Activated CD8-positive, alpha-beta memory T cell treated with anti-CD3 and anti-CD28 coated beads for 4 hours (primary cell): ENCODE measurements at regions not wholly inside any gene's neighbourhood (a gene's known extent, or its start where the extent isn't known, plus 50 kb on each side); places are given as distances from the start of the nearest gene placed in this dataset.
"Not testable (repeated sequence)": the region's sequence is repeated elsewhere in the genome, so short reads cannot be mapped to it uniquely, and the experiment has no call there.

ENCODE experiments used
- DNase-seq, 2 donors: peaks; one replicate each; pipeline ENCODE4 v3.0.0-alpha.2; 2020; ENCODE audit warnings: low read depth in 2 of 2

DNA sequence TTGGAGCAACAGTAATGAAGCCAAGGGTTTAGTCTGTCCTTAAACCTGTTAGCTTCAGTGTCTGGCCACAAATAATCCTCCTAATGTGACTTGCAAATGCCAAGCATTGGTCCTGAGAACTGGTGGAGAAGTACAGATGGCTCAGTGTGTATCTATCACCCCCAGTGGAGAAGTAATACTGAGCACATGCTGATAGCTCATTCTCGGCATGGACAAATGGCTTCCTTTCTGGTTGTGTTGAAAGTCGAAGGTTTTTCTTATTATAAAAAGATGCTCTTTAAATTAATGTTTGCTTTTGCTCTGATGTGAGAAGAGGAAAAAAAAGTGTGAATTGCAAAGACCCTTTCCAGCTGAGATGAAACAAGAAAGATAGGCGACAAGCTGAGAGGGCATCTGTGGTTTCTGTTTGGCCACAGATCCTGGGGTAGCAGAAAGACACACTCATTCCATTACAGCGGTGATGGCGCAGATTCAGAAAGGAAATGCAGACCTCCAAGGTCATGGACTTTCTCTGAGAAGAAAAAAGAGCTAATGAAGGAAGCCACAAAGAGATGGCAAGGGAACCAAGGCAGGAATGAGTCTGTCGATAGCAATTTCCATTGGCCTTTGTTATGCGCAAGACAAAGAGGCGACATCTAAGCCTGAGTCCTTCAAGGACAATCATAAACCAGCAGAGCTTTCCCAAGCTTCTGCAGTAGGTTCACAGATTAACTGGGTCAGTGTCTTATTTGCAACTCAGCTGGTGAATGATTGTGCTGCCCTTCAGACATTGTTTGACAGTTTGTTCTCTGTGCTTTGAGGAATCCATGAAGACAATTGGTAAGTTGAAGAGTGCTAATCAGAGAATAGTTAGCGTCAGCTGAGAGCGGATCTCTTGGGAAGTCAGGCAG lies 155.5 kb upstream of the RGS6 start:
- no peak for DNase-seq

GRCh38 chr14:71780075-71780474 lies 152.2 kb upstream of the RGS6 start:
- no peak for DNase-seq

DNA sequence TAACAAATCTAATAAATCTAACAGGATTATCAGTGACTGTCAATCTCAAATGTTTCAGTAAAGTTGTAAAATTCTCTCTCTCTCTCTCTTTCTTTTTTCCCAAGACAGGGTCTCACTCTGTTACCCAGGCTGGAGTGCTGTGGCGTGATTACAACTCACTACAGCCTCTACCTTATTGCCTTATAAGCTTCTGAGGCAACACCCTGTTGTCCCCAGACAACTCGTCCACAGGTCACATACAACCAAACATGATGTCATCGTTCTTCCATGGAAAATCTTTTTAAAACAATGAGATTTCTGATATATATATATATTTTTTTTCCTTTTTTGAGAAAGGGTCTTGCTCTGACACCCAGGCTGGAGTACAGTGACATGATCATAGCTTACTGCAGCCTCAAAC lies 151.4 kb upstream of the RGS6 start:
- DNase-seq, result no peak

- DNase-seq, result no peak
Measured at GRCh38 chr14:71783088-71783487, 149.1 kb upstream of the RGS6 start.

DNA sequence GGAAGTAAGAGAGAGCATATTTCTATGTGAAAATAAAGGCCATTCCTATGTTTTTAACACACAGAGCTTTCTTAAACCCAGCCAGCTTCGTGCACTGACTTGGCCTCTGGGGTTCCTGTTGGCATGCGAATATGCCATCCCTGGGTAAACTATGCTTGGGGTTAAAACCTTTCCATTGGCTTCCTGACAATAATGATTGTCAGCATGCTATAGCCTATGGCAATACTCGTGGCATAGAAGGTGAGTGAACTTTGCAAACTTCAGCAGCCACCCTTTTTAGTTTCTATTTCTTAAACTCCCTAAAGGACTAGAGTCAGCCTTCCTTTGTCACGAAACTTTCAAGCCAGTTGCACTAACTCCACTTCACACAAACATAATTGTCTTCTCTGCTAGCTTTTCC lies 148.4 kb upstream of the RGS6 start:
- no peak for DNase-seq

DNA sequence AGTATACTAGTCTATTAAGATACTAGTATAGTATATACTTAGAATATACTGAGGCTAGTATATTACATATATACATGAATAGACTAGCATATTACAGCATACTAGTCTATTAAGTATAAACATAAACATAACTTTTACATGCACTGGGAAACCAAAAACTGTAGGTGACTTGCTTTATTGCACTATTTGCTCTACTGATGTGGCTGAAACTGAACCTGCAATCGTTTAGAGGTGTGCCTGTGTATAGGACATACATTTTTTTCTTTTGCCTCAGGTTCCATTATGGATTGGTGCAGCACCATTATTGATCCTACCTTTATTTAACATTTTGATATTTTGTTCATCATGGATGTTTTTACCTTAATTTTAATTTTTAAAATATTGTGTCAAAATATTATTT lies 143.2 kb upstream of the RGS6 start:
- no peak for DNase-seq

DNA sequence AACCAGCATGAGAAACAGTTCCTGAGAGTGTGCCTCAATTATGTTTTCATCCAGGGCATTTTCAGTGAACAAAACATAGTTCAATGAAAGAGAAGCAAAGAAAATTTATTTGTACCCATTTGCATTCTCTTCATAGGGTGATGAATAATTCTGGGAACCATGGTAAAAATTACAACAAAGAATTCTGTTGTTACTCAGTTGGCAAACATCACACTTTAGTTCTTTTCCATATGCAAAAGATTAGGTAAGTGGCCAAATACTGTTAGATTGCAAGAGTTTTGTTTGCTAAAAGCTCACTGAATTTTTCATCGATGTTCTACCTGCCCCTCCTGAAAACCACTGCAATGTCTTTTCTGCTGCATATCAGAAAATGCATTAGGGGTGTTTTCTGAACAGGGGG lies 132.4 kb upstream of the RGS6 start:
- no peak for DNase-seq

DNA sequence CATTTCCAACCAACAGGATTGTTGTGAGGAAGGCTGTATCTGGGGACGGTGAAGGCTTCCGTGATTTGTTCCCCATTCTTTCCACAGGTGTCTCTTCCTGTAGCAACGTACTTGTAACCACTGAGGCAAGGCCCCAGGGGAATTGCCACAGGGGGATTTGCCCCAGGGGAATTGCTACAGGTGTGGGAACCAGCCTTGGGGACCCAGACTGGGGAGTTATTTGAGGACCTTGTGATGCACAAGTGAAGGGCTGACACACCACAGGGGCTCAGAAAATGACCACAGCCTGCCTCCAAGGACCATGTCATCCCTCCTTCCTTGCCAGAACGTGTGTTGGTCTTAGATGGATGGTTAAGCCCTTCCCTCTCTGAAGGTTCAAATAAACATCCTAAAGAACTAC lies 131.4 kb upstream of the RGS6 start:
- DNase-seq, result no peak

- DNase-seq, result no peak
Measured at GRCh38 chr14:71803539-71804260, 128.5 kb upstream of the RGS6 start.

DNA sequence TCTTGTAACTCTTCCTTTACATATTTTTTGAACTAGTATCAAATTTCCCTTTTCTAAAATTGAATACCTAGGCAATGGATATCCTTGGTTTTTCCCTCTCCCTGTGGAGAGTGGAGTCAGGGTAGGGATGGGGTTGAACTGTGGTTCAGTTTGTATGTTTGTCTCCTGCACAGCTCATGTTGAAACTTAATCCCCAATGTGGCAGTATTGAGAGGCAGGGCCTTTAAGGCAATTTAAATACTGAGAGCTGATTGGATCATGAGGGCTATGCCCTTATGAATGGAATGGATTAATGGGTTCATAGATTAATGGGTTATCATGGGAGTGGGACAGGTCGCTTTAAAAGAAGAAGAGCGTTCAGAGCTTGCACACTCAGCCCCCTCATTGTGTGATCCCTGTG lies 127.2 kb upstream of the RGS6 start:
- DNase-seq, result no peak

- DNase-seq, result not testable (repeated sequence)
Measured at GRCh38 chr14:71807049-71807448, 125.2 kb upstream of the RGS6 start.

- DNase-seq, result not testable (repeated sequence)
Measured at GRCh38 chr14:71810800-71811199, 121.4 kb upstream of the RGS6 start.

DNA sequence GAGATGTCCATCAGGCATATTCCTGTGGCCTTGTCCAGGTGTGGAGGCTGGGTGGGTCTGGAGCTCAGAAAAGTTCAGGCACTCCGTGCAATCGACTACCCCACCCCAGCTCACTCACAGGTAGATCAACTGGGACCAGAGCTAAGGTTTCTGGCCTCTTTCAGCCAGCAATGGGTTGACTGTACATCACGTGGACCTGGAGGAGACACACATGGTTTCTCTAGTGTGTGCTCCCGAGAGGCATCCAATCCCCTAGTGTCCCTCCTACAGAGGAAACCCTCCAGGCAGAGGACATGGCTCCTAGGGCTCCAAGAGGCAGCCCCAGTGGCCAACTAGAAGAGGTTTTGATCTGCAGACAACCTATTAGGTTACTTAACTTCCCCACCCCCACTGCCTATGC lies 119.5 kb upstream of the RGS6 start:
- no peak for DNase-seq

GRCh38 chr14:71815110-71815509 lies 117.1 kb upstream of the RGS6 start:
- DNase-seq, result no peak

DNA sequence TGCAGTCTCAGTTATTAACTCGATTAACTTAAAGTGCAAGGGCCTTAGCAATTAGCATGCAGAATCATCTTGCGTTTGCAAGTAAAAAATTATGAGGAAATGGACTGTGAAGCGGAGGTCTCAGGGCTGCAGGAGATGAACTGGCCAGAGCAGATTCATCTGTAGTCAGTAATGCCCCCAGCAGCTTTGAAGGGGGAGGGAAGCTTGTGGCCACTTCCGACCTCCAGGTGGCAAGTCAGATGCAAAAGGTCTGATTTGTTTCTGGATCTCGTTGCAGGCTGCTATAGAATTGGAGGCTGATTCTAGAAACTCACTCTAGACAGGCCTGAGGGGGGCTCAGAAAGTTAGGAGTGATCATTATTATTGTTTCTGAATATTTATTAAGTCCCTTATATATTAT lies 107.4 kb upstream of the RGS6 start:
- no peak for DNase-seq

GRCh38 chr14:71833476-71833875 lies 98.8 kb upstream of the RGS6 start:
- no peak for DNase-seq

DNA sequence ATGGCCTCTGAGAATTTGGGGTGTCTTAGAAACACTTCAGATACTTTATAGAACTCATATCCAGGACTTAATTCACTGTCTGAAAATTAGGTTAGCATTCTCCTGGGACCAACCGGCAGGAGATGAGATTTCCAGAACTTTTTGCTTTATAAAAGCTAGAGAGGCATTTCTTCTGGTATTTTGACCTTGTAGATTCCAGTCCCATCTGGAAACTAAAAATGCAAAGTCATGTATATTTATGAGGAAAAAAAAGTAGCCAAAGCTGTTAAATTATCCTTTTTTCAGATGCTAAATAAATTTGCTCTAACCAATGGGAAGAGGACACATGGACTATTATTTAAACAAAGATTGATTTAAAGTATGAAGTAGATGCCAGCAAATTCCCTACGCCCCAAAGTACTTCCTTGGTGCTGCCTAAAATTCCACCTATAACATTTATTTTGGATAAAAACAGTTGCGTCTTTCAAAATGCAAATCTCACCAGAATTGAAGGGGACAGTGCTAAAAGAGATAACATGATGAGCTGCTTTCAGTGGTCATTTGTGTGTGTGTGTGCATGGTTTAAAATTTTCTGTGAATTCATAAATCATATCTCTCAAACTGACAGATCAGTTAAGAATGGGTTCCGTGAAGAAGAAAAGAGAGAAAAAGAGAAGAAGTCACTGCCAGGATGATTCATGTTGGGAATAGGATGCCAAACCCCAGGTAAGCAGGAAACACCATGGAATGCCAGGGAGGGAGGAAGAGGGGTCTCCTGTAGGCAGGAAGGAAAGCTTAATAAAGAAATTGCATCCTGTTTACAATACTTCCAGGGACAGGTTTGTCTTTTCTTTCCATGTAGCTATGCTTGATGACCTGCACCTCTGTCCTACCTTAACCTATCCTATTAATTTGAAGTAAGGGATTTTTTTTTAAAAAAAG lies 97.7 kb upstream of the RGS6 start:
- DNase-seq, result no peak

GRCh38 chr14:71852181-71852580 lies 80.0 kb upstream of the RGS6 start:
- DNase-seq, result no peak

DNA sequence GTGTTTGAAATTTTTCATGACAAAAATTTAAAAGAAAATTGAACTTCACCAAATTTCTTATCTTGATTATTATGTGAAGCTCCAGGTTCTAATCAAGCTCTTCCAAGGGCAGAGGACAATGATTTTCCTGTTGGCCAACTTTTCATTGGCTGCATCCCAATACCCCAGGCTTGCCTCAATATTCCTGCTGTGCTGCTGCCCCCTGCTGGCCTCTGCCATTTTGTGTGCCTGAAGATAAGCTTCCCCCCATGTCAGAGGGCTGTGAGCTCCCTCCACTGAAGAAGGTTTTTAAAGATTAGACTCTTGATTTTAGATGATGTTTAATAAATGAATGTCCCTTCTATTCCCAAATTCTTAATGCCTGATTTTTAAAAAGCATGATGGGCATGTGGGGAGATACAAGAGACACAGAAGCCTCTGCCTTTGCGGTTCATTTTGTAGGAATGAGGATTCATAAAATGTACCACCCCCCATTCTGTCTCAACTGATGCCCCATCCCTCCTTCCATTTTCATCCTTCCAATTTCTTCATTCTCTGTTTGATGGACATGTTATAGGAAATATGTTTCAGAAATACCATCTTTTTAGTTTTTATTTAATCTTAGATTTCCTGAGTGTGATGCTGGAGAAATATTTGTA lies 76.7 kb upstream of the RGS6 start:
- peak in 1 of 2 donors; percentile 3 for DNase-seq

- no peak for DNase-seq
Measured at GRCh38 chr14:71856199-71856919, 75.9 kb upstream of the RGS6 start.

DNA sequence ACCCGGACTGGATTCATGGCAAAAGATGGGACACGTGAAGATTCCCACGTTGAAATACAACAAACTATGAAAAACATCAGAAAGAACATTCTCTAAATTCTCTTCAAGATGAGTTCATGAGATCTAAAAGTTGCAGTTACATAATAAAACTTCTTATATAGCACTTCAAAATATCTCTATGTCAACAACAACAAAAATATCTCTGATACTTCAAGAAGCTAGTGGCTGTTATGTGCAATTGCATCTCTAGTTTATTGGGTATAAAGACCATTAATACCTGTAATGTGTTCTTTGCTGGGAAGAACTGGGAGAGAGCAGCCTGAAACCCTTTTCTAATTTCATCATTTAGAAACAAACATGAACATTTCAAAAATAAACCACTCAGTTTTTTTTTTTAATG lies 69.2 kb upstream of the RGS6 start:
- no peak for DNase-seq
